CD4-positive, alpha-beta T cell treated with Interleukin-15 for 1 hour (primary cell): ENCODE measurements at regions not wholly inside any gene's neighbourhood (a gene's known extent, or its start where the extent isn't known, plus 50 kb on each side); places are given as distances from the start of the nearest gene placed in this dataset.

Experiments used
- DNase-seq: peaks from one replicate; pipeline ENCODE4 v3.0.0-alpha.2; 2020

DNA sequence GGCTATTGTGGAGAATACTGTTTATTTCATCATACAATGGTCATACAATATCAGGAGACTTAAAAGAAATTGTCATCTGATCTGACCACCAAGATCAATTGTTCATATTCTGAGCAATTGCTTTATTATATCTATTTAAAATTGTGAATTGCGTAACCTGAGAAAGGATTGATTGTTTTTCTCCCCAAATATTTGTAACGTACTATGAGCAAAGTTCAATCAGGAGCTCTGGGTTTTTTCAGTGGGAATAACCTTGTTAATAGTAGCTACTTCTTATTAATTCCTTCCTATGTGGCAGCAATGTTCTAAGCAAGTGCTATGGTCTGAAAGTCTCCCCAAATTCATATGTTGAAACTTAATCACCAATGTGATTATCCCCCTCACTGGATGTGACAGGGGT lies 323.1 kb downstream of the ZPLD1 start:
- DNase-seq, result no peak

DNA sequence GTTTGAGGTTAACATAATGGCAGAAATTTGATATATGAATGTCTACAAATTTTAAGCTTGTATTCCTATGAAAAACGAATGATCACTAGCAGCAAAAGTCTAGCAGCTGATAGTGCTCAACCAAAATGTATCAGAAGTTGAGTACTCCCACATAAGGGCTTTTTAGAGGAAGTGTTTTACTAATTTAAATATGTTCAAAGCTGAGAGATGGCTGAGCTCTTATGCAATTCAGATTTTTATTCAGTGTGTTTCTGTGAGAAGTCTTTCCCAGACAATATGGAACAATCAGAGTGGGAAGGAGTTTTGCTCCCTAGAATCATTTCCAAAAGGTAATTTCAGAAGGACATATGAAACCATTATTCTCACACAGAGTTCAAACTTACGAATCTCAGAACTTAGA lies 327.0 kb downstream of the ZPLD1 start:
- no peak for DNase-seq

GRCh38 chr3:102790747-102791325 lies 356.0 kb downstream of the ZPLD1 start:
- no peak for DNase-seq

GRCh38 chr3:102791641-102792589 lies 357.1 kb downstream of the ZPLD1 start:
- no peak for DNase-seq

DNA sequence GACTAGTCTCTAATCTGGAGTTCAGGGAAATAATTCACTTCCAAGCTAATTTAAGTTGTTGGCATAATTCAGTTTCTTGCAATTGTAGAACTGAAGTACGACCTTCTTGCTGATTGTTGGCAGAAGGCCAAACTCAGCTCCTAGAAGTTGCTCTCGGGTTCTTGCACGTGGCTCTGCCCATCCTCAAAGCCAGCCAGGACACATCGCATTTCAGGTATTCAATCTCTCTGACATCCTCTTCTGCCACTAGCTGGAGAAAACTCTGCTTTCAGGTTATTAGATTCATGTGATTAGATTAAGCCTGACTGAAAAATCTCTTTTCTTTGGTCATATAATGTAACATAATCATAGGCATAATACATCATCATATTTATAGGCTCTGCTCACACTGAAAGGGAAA lies 362.0 kb downstream of the ZPLD1 start:
- no peak for DNase-seq

GRCh38 chr3:102802819-102803420 lies 368.1 kb downstream of the ZPLD1 start:
- no peak for DNase-seq

DNA sequence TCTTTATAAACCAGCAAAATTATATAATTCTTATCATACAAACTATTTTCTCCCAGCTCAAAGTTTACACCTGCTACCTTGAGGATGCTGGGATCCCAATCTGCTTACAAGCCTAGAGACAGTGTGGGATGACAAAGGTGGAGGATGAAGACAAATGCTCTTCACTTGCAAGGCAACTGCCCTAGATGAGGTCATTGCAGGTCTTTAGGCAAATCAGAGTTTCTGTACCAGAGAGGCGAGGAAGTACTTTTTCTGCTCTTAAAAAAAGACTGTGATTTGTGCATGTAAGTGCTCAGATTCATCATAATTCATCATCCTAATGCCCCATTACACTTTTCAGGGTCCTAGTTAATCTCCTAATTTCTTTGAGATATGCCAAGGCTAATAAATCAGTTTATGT lies 376.1 kb downstream of the ZPLD1 start:
- DNase-seq, result no peak

- DNase-seq, result no peak
Measured at GRCh38 chr3:102826636-102827035, 391.8 kb downstream of the ZPLD1 start.

DNA sequence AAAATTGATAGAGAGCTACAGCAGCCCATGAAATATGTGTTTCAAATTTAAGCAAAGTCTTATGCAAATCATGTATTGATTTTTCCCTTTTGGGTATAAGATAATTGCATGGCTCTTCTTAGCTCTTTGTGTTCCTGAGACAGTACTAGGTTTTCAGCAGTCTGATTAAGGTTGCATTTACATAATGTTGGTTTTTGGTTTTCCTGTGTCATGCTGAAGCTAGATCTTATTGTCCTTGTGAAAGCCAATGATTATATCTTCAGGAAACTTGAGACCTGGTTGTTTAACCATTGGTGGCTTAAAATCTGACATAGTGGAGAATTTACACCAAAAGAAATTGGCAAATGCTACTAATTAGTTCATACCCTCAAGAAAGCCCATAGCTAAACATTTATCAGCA lies 392.6 kb downstream of the ZPLD1 start:
- no peak for DNase-seq

GRCh38 chr3:102830415-102830814 lies 395.6 kb downstream of the ZPLD1 start:
- no peak for DNase-seq

DNA sequence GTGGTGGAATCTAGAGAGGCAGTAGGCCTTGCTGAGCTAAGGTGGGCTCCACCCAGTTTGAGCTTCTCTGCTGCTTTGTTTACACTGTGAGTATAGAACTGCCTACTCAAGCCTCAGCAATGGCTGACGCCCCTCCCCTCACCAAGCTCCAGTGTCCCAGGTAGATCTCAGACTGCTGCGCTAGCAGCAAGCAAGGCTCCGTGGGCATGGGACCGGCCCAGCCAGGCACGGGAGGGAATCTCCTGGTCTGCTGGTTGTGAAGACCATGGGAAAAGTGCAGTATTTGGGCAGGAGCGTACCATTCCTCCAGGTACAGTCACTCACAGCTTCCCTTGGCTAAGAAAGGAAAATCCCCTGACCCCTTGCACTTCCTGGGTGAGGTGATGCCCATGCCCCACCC lies 407.1 kb downstream of the ZPLD1 start:
- DNase-seq, result no peak

DNA sequence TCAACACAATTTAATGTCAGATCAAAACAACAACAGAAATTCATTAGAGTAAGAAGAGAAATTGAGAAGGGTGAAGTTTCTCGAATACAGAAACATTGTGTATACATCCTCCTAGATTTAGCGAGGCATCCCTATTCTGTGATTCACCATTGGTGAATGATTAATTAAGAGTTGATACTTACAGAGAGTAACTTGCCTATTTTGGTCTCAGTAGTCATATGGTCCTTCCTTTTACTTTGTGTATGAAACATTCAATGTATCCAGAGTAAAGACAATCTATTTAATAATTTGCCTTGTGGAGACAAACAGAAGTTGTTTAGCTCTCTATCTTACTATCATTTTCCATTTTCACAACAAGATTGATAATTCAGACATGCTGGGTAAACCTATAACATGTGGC lies 432.0 kb downstream of the ZPLD1 start:
- no peak for DNase-seq

DNA sequence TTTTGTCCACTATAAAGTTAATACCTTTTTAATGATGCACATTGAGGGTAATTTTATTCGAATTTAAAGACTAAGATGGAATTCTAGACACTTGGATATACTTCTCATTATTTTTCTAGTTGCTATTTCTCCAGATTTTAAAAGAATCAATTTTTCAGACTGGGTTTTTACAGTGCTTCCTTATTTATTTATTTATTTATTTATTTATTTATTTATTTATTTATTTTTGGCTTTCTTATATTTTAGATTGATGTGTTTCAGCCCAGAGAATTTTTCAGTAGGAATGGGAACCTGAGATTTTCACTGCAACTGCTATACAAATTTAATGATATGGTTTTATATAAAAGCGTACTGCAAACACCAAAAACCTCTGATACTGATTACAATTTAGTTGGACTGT lies 448.7 kb downstream of the ZPLD1 start:
- no peak for DNase-seq

GRCh38 chr3:102885289-102885688 lies 450.5 kb downstream of the ZPLD1 start:
- no peak for DNase-seq

- no peak for DNase-seq
Measured at GRCh38 chr3:102887431-102887830, 452.6 kb downstream of the ZPLD1 start.

GRCh38 chr3:102896851-102897621 lies 462.2 kb downstream of the ZPLD1 start:
- no peak for DNase-seq

DNA sequence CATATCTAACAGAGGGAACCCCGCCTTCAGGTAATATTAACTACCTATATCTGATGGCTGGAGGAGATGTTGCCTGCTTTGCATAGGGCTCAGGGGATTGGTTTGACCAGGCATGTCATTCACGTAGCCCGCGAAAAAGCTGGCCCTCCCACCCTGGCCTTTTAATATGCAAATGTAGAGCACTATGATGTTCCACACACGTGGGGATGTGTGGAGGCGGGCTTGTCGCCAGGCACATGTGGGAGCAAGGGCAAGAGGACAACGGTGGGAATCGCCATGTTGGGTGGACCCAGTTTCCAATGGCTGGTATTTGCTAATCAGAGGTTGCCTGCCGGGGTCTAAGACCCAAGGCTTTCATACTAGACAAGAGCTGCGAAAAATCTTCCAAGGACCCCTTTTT lies 469.8 kb downstream of the ZPLD1 start:
- no peak for DNase-seq

GRCh38 chr3:102905811-102906210 lies 471.0 kb downstream of the ZPLD1 start:
- no peak for DNase-seq

- no peak for DNase-seq
Measured at GRCh38 chr3:102906818-102907217, 472.0 kb downstream of the ZPLD1 start.

DNA sequence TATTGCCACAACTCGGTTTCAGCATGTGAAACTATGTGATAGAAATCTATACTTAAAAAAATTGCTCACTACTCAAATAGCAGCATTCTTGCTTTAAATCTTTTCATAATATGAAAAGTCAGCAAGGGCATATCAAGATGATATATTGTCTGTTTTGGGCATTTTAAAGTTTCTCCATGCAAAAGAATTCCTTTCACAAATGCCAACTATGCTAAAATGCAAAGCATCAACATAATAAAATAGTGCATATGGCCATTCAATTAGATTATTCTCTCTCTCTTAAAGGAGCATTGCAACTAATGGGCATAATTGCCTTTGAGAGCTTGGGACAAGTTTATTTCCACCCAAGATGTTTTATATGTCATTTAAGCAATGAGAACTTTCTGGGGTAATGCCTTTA lies 475.1 kb downstream of the ZPLD1 start:
- DNase-seq, result no peak

DNA sequence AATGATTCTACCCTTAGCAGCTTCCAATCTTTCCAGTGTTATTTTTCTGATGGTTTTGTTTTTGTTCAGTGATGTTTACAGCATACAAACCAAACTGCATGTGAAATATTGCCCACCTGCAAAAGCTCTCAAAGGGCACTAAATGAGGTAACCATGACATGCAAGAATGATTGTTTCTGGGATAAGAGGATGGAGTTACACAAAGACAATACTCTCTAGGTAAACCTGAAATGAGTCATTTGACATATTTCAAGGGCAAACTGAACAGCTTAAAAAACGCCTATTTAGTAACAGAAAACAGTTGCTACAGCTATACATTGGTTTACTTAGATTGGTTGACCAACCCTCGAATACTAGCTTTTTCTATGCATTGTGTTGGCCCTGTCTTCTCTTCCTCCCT lies 481.7 kb downstream of the ZPLD1 start:
- DNase-seq, result no peak

DNA sequence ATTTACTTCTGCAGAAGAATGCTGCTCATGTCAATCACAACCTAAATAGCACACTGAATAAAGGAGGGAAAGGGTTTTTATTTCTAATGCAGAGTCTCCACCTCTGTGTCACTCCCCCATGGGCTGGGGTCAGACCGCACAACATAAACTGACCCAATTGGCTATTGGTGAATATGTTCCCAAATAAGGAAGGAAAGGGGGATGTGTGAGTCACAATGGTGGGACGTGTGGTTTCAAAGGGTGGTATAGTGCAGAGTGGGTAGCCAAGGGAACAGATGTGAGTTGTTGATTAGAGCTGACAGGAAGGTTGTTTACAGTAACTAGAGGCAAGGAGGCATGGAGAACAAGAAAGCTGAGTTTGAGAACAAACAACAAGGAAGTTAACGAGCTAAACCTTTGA lies 491.8 kb downstream of the ZPLD1 start:
- no peak for DNase-seq

DNA sequence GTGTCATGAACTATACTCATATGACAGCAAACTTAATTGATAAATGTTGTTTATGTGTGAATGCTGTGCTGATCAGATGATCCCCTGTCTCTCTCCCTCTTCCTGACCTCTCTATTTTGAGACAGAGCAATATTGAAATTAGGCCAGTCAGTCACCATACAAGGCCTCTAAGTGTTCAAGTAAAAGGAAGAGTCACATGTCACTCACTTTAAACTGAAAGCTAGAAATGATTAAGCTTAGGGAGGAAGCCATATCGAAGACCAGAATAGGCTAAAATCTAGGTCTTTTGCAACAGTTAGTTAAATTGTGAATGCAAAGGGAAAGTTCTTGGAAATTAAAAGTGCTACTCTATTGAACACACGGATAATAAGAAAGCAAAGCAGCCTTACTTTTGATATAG lies 498.6 kb downstream of the ZPLD1 start:
- no peak for DNase-seq
